GM12878 (cell line): ENCODE measurements at regions not wholly inside any gene's neighbourhood (a gene's known extent, or its start where the extent isn't known, plus 50 kb on each side); places are given as distances from the start of the nearest gene placed in this dataset.

ENCODE experiments used
- ATAC-seq: fragments of 200-7000 bp; cut with Tn5 transposase; 3 replicates; pipeline ENCODE4 v1.9.1; 2020; ENCODE audit warnings: mild to moderate bottlenecking, moderate library complexity
- BruUV-seq: library from RNA; stranded (reverse); fragments of 400-500 nt; replicated peaks from 2 replicates; lab custom pipeline; 2021; lab: Mats Ljungman, UMichigan
- CTCF ChIA-PET: fragments of 300-600 bp; sonication (Branson Sonifier 250); formaldehyde crosslinking; extraction: SDS; loops from one replicate; lab custom pipeline; 2021; ENCODE audit warnings: inconsistent platforms; lab: Yijun Ruan, JAX
- POLR2A ChIA-PET: fragments of 350-600 bp; formaldehyde crosslinking; extraction: SDS; loops from one replicate; lab custom pipeline; 2021; ENCODE audit warnings: inconsistent platforms; lab: Charles Lee
- RAD21 ChIA-PET: fragments of 300-600 bp; sonication (Branson Sonifier 250); formaldehyde crosslinking; loops from one replicate; lab custom pipeline; 2023; ENCODE audit warnings: antibody characterized with exemption; ENCODE audit not compliant: unreplicated experiment; lab: Charles Lee
- SMC1A ChIA-PET: fragments of 300-600 bp; sonication (Branson Sonifier 250); formaldehyde crosslinking; loops from one replicate; lab custom pipeline; 2023; ENCODE audit not compliant: unreplicated experiment, uncharacterized antibody; lab: Charles Lee
- DNase-seq: peaks from one replicate; pipeline ENCODE4 v3.0.0-alpha.2; 2011; ENCODE audit warnings: low read depth, low spot score
- FAIRE-seq: peaks from 3 replicates; lab custom pipeline; 2011; peaks lifted over from hg19 to GRCh38; lab: Jason Lieb, UNC
- H2AFZ ChIP-seq: 2 replicates; pipeline ENCODE4 v1.6.0; 2011; ENCODE audit warnings: low read depth, low read length, control low read depth; ENCODE audit not compliant: control insufficient read depth
- H3K27ac ChIP-seq: 2 replicates; pipeline ENCODE4 v1.5.1; 2011; ENCODE audit warnings: control low read depth; ENCODE audit not compliant: control insufficient read depth, insufficient read depth
- H3K27me3 ChIP-seq, 2 experiments: replicated peaks in 1 of 2; 2 replicates each; pipeline versions ENCODE4 v1.6.0 to v1.6.1; 2011; ENCODE audit warnings: low read length in 1 of 2; ENCODE audit not compliant: control insufficient read depth in 2 of 2, insufficient read depth in 2 of 2
- H3K36me3 ChIP-seq, 2 experiments: 2 replicates each; pipeline ENCODE4 v1.5.1; 2011; ENCODE audit warnings: low read length in 1 of 2; ENCODE audit not compliant: control insufficient read depth in 2 of 2, insufficient read depth in 2 of 2
- H3K4me1 ChIP-seq: 2 replicates; pipeline ENCODE4 v1.6.1; 2011; ENCODE audit warnings: mild to moderate bottlenecking, low read length, moderate library complexity, mixed read lengths; ENCODE audit not compliant: control insufficient read depth, insufficient read depth
- H3K4me2 ChIP-seq: 2 replicates; pipeline ENCODE4 v1.6.0; 2011; ENCODE audit warnings: control low read depth; ENCODE audit not compliant: control insufficient read depth, insufficient read depth
- H3K4me3 ChIP-seq: fragments of 200-600 bp; sonication (generic); 2 replicates; pipeline ENCODE4 v1.5.1; 2016
- H3K79me2 ChIP-seq: 2 replicates; pipeline ENCODE4 v1.6.0; 2011; ENCODE audit warnings: low read length; ENCODE audit not compliant: control insufficient read depth, insufficient read depth
- H3K9ac ChIP-seq: 2 replicates; pipeline ENCODE4 v1.8.0; 2011; ENCODE audit warnings: low read length, control low read depth, mixed read lengths; ENCODE audit not compliant: control insufficient read depth, insufficient read depth
- H3K9me3 ChIP-seq: replicated peaks from 3 replicates; pipeline ENCODE4 v1.5.1; 2011; ENCODE audit warnings: mild to moderate bottlenecking, low read length; ENCODE audit not compliant: control insufficient read depth, insufficient read depth
- H4K20me1 ChIP-seq: 2 replicates; pipeline ENCODE4 v1.6.0; 2011; ENCODE audit not compliant: control insufficient read depth, insufficient read depth
- BRCA1 ChIP-seq: IDR thresholded peaks from 2 replicates; pipeline ENCODE4 v1.6.1; 2011; ENCODE audit warnings: low read depth, low read length, improper control_type of control experiment
- CBFB ChIP-seq: IDR thresholded peaks from 2 replicates; pipeline ENCODE4 v1.6.1; 2016; ENCODE audit warnings: antibody characterized with exemption, low read depth
- CBX5 ChIP-seq: sonication (generic); IDR thresholded peaks from 2 replicates; pipeline ENCODE4 v1.6.1; 2016; ENCODE audit warnings: low read depth, moderate library complexity, mild to moderate bottlenecking, inconsistent platforms
- IKZF1 ChIP-seq: fragments of 450-650 bp; conservative IDR thresholded peaks from 2 replicates; pipeline ENCODE4 v1.6.1; 2017; ENCODE audit warnings: antibody characterized with exemption, mild to moderate bottlenecking
- MEF2B ChIP-seq: fragments of 450-650 bp; IDR thresholded peaks from 2 replicates; pipeline ENCODE4 v1.6.1; 2018; ENCODE audit warnings: mild to moderate bottlenecking, moderate library complexity; ENCODE audit not compliant: partially characterized antibody, poor library complexity, severe bottlenecking
- POLR2A ChIP-seq: IDR thresholded peaks from 2 replicates; pipeline ENCODE4 v1.6.1; 2011; ENCODE audit warnings: low read depth, mild to moderate bottlenecking, low read length
- RELA ChIP-seq: fragments of 450-650 bp; IDR thresholded peaks from 2 replicates; pipeline ENCODE4 v1.8.0; 2014; ENCODE audit warnings: borderline replicate concordance; ENCODE audit not compliant: partially characterized antibody
- SMC3 ChIP-seq: IDR thresholded peaks from 2 replicates; pipeline ENCODE4 v1.6.1; 2011; ENCODE audit warnings: low read length, improper control_type of control experiment, borderline replicate concordance
- SRF ChIP-seq, 2 experiments: IDR thresholded peaks; 2 replicates each; pipeline ENCODE4 v1.6.1; 2011; ENCODE audit warnings: low read depth in 2 of 2, low read length in 2 of 2, mild to moderate bottlenecking in 1 of 2, moderate library complexity in 1 of 2
- WGBS: methylation state at CpG from one replicate; pipeline ENCODE4 v1.1.6; 2016; ENCODE audit warnings: low lambda C conversion rate; ENCODE audit not compliant: insufficient replicate concordance, insufficient coverage; ENCODE audit errors: missing lambda C conversion rate; 5-methylcytosine and 5-hydroxymethylcytosine counted together
- in situ Hi-C: fragments of 300-500 bp; cut with MboI; formaldehyde crosslinking; loops from 9 replicates; pipeline ENCODE4 v1.14.3; 2018; ENCODE audit warnings: mixed read lengths
- intact Hi-C: fragments of 100-400 bp; cut with micrococcal nuclease; formaldehyde crosslinking; loops from one replicate; pipeline ENCODE4 v1.14.2; 2022; ENCODE audit not compliant: unreplicated experiment
- TF ChIP-seq, protein P1 (sequence below): fragments of 450-650 bp; conservative IDR thresholded peaks from 2 replicates; pipeline ENCODE4 v1.6.1; 2017; ENCODE audit warnings: mild to moderate bottlenecking, moderate library complexity
- TF ChIP-seq, protein P2 (sequence below): fragments of 450-650 bp; formaldehyde crosslinking; IDR thresholded peaks from 2 replicates; pipeline ENCODE4 v1.5.0; 2022; ENCODE audit warnings: mild to moderate bottlenecking, missing genetic modification characterization
- TF ChIP-seq, protein P3 (sequence below): IDR thresholded peaks from 2 replicates; pipeline ENCODE4 v1.6.1; 2012; ENCODE audit warnings: low read depth, low read length, improper control_type of control experiment
- TF ChIP-seq, protein P4 (sequence below): fragments of 450-650 bp; IDR thresholded peaks from 2 replicates; pipeline ENCODE4 v1.6.1; 2017; ENCODE audit warnings: mild to moderate bottlenecking

DNA sequence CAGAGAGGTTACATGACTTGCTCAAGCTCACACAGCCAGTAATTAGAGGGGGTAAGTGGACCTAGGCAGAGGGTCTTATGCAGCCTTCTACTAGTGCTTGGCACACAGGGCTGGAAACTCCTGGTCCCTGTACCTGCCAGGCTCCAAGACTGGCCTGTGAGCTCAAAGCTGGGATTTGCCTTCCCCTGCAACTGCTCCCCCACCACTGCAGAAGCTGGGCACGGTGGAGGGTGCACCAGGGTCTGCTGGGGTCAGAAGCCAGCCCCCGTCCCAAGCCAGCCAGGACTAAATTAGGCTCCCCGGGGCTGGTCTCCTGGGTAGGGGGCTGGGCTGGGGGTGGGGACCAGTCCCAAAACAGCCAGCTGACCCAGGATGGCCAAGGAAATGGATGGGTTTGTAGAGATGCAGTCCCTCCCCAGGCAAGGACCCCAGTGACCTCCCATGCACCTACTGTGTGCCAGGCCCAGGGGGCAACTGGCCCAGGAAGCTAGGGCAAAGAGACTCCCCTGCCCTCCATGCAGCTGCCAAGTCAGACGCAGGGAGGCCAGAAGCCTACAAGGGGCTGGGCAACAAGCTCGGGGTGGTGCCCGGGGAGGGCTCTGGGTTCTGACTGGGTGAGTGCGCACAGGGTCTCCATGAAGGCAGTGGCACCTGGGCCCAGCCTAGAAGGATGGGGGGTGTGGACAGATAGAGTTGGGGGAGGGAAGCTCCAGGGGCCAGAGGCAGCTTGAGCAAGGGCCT is 51.8 kb upstream of the LINGO1 start (continued):
- TF ChIP-seq, protein P1, sequence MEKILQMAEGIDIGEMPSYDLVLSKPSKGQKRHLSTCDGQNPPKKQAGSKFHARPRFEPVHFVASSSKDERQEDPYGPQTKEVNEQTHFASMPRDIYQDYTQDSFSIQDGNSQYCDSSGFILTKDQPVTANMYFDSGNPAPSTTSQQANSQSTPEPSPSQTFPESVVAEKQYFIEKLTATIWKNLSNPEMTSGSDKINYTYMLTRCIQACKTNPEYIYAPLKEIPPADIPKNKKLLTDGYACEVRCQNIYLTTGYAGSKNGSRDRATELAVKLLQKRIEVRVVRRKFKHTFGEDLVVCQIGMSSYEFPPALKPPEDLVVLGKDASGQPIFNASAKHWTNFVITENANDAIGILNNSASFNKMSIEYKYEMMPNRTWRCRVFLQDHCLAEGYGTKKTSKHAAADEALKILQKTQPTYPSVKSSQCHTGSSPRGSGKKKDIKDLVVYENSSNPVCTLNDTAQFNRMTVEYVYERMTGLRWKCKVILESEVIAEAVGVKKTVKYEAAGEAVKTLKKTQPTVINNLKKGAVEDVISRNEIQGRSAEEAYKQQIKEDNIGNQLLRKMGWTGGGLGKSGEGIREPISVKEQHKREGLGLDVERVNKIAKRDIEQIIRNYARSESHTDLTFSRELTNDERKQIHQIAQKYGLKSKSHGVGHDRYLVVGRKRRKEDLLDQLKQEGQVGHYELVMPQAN = no peak

DNA sequence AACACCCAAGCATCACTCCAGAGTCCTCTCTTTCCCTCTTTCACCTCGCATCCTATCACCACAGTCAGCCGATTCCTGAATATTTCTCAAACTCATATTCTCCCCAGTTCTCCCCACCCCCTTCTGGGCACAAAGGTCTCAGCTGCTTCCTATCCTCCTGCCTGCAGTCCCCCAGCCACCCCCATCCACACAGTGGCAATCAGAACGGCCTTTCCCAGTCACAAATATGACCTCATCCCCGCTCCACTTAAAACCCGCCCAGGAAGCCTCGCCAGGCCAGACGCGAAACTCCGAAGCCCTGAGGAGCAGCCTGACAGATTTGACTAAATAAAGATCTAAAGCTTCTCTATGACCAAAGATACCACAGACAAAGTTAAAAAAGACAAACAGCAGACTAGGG is 49.9 kb upstream of the LINGO1 start:
- Histone ChIP-seq H3K36me3 (no peaks in the 10 kb centered on the region), H3K27ac (no peak overlapping the region), H3K79me2 (no peaks in the 10 kb centered on the region), H4K20me1 (no peaks in the 10 kb centered on the region), H3K4me1 (no peaks in the 10 kb centered on the region), H3K4me2 (no peak overlapping the region), H3K4me3 (no peak overlapping the region), H2AFZ (no peak overlapping the region), H3K27me3 (no peaks in the 10 kb centered on the region; a peak in 2 of 4 replicates), H3K9me3 (no peaks in the 10 kb centered on the region), H3K9ac (no peak overlapping the region)
- in situ Hi-C loops (no loop called here), intact Hi-C loops (no loop called here)
- RAD21 ChIA-PET = no interaction called here
- DNase-seq (no peak), FAIRE-seq (no peak), ATAC-seq (no peak)
- CTCF ChIA-PET = no interaction called here
- BruUV-seq = no TSS peak
- POLR2A ChIA-PET = no interaction called here
- 54% methylated on average over 9 of the region's 9 CpGs for WGBS
- SMC1A ChIA-PET = no interaction called here
- TF ChIP-seq, protein P2, sequence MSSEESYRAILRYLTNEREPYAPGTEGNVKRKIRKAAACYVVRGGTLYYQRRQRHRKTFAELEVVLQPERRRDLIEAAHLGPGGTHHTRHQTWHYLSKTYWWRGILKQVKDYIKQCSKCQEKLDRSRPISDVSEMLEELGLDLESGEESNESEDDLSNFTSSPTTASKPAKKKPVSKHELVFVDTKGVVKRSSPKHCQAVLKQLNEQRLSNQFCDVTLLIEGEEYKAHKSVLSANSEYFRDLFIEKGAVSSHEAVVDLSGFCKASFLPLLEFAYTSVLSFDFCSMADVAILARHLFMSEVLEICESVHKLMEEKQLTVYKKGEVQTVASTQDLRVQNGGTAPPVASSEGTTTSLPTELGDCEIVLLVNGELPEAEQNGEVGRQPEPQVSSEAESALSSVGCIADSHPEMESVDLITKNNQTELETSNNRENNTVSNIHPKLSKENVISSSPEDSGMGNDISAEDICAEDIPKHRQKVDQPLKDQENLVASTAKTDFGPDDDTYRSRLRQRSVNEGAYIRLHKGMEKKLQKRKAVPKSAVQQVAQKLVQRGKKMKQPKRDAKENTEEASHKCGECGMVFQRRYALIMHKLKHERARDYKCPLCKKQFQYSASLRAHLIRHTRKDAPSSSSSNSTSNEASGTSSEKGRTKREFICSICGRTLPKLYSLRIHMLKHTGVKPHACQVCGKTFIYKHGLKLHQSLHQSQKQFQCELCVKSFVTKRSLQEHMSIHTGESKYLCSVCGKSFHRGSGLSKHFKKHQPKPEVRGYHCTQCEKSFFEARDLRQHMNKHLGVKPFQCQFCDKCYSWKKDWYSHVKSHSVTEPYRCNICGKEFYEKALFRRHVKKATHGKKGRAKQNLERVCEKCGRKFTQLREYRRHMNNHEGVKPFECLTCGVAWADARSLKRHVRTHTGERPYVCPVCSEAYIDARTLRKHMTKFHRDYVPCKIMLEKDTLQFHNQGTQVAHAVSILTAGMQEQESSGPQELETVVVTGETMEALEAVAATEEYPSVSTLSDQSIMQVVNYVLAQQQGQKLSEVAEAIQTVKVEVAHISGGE (CRISPR knock-in tag) = no peak
- TF ChIP-seq BRCA1 = no peak
- no peak for TF ChIP-seq POLR2A
- TF ChIP-seq CBFB = no peak
- TF ChIP-seq, protein P3, sequence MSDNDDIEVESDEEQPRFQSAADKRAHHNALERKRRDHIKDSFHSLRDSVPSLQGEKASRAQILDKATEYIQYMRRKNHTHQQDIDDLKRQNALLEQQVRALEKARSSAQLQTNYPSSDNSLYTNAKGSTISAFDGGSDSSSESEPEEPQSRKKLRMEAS = no peak
- TF ChIP-seq SMC3 = no peak
- no peak for TF ChIP-seq SRF (IDR thresholded peaks at IDR 0.05; ENCODE audit: low read depth in 2 of 2, low read length in 2 of 2)
- TF ChIP-seq MEF2B = no peak
- no peak for TF ChIP-seq IKZF1
- no peak for TF ChIP-seq CBX5
- TF ChIP-seq RELA = no peak
- TF ChIP-seq, protein P4, sequence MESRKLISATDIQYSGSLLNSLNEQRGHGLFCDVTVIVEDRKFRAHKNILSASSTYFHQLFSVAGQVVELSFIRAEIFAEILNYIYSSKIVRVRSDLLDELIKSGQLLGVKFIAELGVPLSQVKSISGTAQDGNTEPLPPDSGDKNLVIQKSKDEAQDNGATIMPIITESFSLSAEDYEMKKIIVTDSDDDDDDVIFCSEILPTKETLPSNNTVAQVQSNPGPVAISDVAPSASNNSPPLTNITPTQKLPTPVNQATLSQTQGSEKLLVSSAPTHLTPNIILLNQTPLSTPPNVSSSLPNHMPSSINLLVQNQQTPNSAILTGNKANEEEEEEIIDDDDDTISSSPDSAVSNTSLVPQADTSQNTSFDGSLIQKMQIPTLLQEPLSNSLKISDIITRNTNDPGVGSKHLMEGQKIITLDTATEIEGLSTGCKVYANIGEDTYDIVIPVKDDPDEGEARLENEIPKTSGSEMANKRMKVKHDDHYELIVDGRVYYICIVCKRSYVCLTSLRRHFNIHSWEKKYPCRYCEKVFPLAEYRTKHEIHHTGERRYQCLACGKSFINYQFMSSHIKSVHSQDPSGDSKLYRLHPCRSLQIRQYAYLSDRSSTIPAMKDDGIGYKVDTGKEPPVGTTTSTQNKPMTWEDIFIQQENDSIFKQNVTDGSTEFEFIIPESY = no peak
